BJ (cell line): ENCODE measurements at regions not wholly inside any gene's neighbourhood (a gene's known extent, or its start where the extent isn't known, plus 50 kb on each side); places are given as distances from the start of the nearest gene placed in this dataset.
"Not testable (repeated sequence)": the region's sequence is repeated elsewhere in the genome, so short reads cannot be mapped to it uniquely, and the experiment has no call there.

Experiments used
- CTCF ChIA-PET: fragments of 350-600 bp; formaldehyde crosslinking; extraction: SDS; loops from one replicate; lab custom pipeline; 2021; ENCODE audit warnings: antibody characterized with exemption, inconsistent platforms; lab: Yijun Ruan, JAX
- POLR2A ChIA-PET: fragments of 300-600 bp; sonication (Branson Sonifier 250); formaldehyde crosslinking; extraction: SDS; loops from one replicate; lab custom pipeline; 2021; ENCODE audit warnings: antibody characterized with exemption; lab: Charles Lee
- DNase-seq: peaks from one replicate; pipeline ENCODE4 v3.0.0-alpha.2; 2011; ENCODE audit warnings: low read depth
- H3K27me3 ChIP-seq: 2 replicates; pipeline ENCODE4 v1.6.0; 2011; ENCODE audit warnings: low read length; ENCODE audit not compliant: control insufficient read depth, insufficient read depth
- H3K36me3 ChIP-seq: 2 replicates; pipeline ENCODE4 v1.5.1; 2011; ENCODE audit warnings: low read length; ENCODE audit not compliant: control insufficient read depth, insufficient read depth
- H3K4me3 ChIP-seq: 2 replicates; pipeline ENCODE4 v1.5.1; 2011; ENCODE audit warnings: low read depth, mild to moderate bottlenecking, control low read depth, low read length
- CTCF ChIP-seq: IDR thresholded peaks from 2 replicates; pipeline ENCODE4 v1.5.1; 2011; ENCODE audit warnings: low read depth, mild to moderate bottlenecking, control low read depth, inconsistent platforms, low read length, moderate library complexity; ENCODE audit not compliant: insufficient read depth

- TF ChIP-seq CTCF, result no peak
- no peak for DNase-seq
- POLR2A ChIA-PET, result no interaction called here
- no peak overlapping the region for H3K4me3 ChIP-seq
- H3K27me3 ChIP-seq, result no peaks in the 10 kb centered on the region
- no peaks in the 10 kb centered on the region for H3K36me3 ChIP-seq
- CTCF ChIA-PET, result no interaction called here
Measured at GRCh38 chr20:12554426-12554825, 454.3 kb upstream of the SPTLC3 start.

GRCh38 chr20:12555369-12555768, 453.4 kb upstream of the SPTLC3 start:
- H3K27me3 ChIP-seq, result no peaks in the 10 kb centered on the region
- POLR2A ChIA-PET, result no interaction called here
- CTCF ChIA-PET, result no interaction called here
- H3K4me3 ChIP-seq, result no peak overlapping the region
- DNase-seq, result no peak
- no peaks in the 10 kb centered on the region for H3K36me3 ChIP-seq
- TF ChIP-seq CTCF, result no peak

GRCh38 chr20:12555849-12556248, 452.9 kb upstream of the SPTLC3 start:
- POLR2A ChIA-PET, DNase-seq, H3K36me3 ChIP-seq, H3K4me3 ChIP-seq, H3K27me3 ChIP-seq, CTCF ChIA-PET: not testable (repeated sequence)

GRCh38 chr20:12557224-12557623, 451.5 kb upstream of the SPTLC3 start:
- TF ChIP-seq CTCF, result no peak
- Histone ChIP-seq H3K36me3 (no peaks in the 10 kb centered on the region), H3K27me3 (no peaks in the 10 kb centered on the region), H3K4me3 (no peak overlapping the region)
- DNase-seq, result no peak
- POLR2A ChIA-PET, result no interaction called here
- CTCF ChIA-PET, result no interaction called here

GRCh38 chr20:12564979-12565378, 443.8 kb upstream of the SPTLC3 start:
- CTCF ChIA-PET, result no interaction called here
- Histone ChIP-seq H3K4me3 (no peak overlapping the region), H3K27me3 (no peaks in the 10 kb centered on the region), H3K36me3 (no peaks in the 10 kb centered on the region)
- DNase-seq, result no peak
- POLR2A ChIA-PET, result interaction anchor here (0.6 kb wide), 1 partner anchor 875 kb away, joined by 3 read pairs; no protein-coding TSS in a partner anchor
- TF ChIP-seq CTCF, result no peak

GRCh38 chr20:12566596-12566995, 442.2 kb upstream of the SPTLC3 start:
- Histone ChIP-seq H3K4me3 (no peak overlapping the region), H3K27me3 (no peaks in the 10 kb centered on the region), H3K36me3 (no peaks in the 10 kb centered on the region)
- TF ChIP-seq CTCF, result no peak
- ChIA-PET POLR2A (no interaction called here), CTCF (no interaction called here)
- no peak for DNase-seq
